GM19328 (cell line): ENCODE measurements at regions not wholly inside any gene's neighbourhood (a gene's known extent, or its start where the extent isn't known, plus 50 kb on each side); places are given as distances from the start of the nearest gene placed in this dataset.
"Not testable (repeated sequence)": the region's sequence is repeated elsewhere in the genome, so short reads cannot be mapped to it uniquely, and the experiment has no call there.

Experiments used
- ATAC-seq: cut with Tn5 transposase; IDR thresholded peaks from one replicate; pipeline ENCODE4 v1.9.1; 2021; ENCODE audit warnings: mild to moderate bottlenecking, moderate library complexity; ENCODE audit not compliant: unreplicated experiment

- ATAC-seq = no peak
Observed at GRCh38 chr6:115131709-115132490, 789.1 kb upstream of the HS3ST5 start.

GRCh38 chr6:115121513-115121912 lies 778.7 kb upstream of the HS3ST5 start:
- ATAC-seq = not testable (repeated sequence)

- no peak for ATAC-seq
Observed at GRCh38 chr6:115120391-115120790, 777.6 kb upstream of the HS3ST5 start.

DNA sequence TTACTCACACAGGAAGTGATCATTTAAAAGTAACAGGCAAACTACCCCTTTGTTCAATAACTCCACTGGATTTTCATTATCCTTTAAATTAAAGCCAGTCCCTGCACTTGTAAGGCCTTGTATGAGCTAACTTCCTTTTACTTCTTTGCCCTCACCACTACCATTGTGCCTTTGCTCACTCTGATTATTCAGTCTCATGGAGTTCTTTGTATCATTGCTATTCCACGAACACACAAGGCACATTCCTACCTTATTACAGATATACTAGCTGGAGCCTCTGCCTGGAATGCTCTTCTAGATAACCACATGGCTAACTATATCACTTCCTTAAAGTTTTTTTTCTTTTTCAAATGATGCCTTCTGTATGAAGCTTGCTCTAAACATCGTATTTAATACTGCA lies 748.6 kb upstream of the HS3ST5 start:
- ATAC-seq = no peak

DNA sequence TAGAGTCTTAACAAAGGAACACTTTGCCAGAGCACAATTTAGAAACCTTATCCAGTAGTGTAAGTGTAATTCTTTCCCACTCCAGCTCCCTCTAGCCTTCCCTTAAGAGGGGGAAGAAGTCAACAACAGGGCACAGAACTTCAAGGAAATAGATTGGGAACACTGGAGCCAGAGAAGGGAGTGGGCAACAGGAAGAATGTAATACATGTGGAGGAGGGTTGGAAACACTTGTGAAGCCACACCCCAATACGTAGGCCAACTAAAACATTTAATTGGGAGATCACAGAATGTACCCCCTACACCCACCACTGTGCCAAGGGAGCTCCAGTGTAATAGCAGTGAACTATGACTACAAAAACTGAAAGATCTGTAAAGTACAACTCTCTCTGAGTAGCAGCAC lies 735.7 kb upstream of the HS3ST5 start:
- ATAC-seq = no peak

DNA sequence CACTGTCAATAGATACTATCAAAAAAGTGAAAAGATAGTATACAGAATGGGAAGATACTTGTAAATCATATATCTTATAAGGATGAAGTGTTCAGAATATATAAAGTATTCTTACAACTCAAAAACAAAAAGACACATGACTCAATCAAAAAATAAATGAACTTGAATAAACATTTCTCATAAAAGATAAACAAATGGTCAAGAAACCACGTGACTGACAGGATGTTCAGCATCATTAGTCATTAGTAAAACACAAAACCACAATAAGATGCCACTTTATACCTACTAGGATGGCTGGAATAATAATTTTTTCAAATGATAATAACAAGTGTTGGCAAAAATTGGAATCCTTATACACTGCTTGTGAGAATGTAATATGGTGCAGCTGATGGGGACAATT lies 729.1 kb upstream of the HS3ST5 start:
- ATAC-seq = no peak

- ATAC-seq = no peak
Observed at GRCh38 chr6:115067690-115068447, 725.0 kb upstream of the HS3ST5 start.

DNA sequence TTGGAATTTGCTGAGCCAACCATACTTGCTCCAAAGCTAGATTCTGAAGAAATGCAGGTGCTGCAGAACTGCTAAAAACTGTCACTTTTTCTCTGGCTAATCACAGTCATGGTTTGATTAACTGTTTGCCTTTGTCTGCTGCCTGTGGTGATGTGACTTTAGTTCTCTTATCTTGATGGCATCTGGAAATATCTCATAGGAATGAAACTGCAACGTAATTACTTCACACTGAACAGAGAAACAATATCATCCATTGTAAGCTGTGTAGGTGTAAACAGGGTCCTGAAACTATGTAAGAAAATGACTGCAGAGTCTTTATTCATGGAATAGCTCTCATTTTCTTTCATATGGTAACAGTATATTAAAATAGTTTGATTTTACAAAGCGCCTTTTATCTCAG lies 721.9 kb upstream of the HS3ST5 start:
- ATAC-seq = no peak

GRCh38 chr6:115060581-115060980 lies 717.8 kb upstream of the HS3ST5 start:
- ATAC-seq = no peak

- ATAC-seq = no peak
Observed at GRCh38 chr6:115058414-115059211, 715.8 kb upstream of the HS3ST5 start.

DNA sequence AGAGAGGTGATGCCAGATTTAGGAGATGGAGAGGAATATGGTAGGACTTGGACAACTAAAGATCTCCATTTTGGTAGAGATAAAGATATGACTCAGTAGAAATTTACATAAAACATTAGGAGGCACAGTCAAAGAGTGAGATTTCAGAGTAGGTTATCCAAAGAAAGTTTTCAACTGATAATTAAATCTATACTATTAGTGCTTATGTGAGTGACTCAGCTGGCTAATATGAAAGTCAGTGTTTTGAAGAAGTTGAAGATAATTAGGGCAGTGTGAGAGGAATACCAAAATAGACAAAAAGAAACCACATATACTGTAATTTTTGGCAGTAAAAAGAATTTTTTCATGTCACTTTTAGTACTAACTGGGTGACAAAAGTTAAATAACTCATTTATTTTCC lies 712.8 kb upstream of the HS3ST5 start:
- no peak for ATAC-seq

- ATAC-seq = not testable (repeated sequence)
Observed at GRCh38 chr6:115054242-115054641, 711.4 kb upstream of the HS3ST5 start.

GRCh38 chr6:115053169-115053860 lies 710.5 kb upstream of the HS3ST5 start:
- no peak for ATAC-seq

DNA sequence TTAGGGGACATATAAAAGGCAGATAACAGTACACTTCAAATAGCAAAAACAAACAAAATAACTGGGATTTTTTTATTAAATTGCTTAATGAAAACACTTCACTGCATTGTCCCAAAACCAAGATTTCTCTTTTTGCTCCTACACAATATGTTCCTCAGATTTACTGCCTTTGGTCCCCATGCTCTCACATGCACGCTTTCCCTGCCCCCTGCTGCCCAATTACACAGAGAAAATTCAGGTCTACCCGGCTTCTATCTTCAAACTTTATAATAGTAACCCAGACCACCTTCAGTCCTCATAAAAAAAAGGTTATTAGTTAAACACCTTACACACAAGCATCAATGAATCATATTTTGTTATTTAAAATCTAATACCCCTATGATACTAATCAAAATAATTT lies 673.8 kb upstream of the HS3ST5 start:
- ATAC-seq = no peak

DNA sequence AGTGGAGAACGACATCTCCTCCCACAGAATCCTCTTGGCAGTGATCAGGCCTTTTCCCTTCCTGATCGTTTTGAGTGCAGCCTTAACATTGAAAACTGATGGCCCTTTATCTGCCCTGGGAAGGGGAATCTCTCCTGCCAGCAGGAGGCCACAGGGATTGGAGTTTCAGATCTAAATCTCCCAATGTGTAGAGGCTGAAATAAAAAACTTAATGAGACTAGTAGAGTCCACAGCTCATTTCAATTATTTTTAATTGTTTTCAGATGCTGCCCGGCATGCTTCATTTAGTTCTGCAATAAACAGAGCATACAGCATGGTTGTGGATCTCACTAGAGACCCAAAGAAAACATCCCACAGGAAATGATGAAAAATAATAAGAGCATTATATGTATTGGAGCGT lies 662.2 kb upstream of the HS3ST5 start:
- no peak for ATAC-seq

GRCh38 chr6:115004204-115004603 lies 661.4 kb upstream of the HS3ST5 start:
- no peak for ATAC-seq

DNA sequence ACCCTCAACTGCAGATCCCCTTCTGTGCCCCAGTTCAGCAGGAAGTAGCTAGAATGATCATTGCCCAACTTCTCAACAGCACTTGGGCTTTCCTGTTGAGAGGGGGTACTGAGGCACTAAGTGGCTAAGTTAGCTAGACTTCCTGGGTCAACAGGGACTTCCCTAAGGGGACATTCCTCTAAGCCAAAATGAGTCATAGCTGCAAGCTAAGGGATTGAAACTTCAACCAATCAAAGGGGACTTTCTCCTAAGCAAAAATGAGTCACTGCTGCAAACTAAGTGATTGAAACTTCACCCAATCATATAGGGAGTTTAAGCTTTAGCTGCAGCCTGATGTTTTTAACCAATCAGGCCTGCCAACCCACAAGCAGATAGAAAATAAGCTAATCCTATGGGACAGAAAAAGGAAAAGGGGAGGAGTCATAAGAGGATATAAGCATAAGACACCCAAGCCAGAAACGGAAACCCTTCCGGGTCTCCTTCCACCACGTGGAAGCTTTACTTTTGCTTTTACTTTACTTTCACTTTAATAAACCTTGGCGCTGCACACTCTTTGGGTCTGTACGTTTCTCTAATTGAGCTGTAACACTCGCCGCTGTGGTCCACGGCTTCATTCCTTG lies 659.0 kb upstream of the HS3ST5 start:
- ATAC-seq = peak; percentile 42

DNA sequence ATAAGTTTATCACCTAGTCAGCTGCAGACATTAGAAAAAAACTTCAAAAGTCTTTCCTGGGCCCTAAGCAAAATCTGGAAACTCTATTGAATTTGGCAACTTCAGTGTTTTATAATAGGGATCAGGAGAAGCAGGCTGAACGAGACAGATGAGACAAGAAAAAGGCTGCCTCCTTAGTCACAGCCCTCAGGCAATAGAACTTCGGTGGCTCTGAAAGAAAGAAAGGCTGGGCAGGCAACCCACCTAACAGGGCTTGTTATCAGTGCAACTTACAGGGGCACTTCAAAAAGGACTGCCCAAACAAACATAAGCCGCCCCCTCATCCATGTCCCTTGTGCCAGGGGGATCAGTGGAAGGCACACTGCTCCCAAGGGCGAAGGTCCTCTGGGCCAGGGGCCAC lies 657.9 kb upstream of the HS3ST5 start:
- no peak for ATAC-seq

DNA sequence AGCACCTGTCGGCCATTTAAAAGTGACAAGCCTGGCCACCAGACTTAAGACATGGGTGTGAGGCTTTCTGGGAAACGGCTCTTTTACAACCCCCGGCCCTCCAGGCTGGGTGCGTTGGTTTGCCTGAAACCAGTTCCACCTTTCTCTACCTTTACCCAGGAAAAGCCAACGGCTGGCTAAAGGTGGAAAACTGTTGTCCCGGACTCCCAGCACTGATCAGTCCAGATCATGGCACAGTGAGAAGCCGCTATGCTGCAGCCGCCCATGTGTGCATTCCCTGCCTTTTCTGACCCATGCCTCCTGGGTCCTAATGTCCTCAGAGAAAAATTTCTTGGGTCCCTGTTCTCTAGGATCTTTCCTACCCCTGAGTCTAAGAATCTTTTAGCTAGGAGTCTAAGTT lies 655.7 kb upstream of the HS3ST5 start:
- no peak for ATAC-seq

DNA sequence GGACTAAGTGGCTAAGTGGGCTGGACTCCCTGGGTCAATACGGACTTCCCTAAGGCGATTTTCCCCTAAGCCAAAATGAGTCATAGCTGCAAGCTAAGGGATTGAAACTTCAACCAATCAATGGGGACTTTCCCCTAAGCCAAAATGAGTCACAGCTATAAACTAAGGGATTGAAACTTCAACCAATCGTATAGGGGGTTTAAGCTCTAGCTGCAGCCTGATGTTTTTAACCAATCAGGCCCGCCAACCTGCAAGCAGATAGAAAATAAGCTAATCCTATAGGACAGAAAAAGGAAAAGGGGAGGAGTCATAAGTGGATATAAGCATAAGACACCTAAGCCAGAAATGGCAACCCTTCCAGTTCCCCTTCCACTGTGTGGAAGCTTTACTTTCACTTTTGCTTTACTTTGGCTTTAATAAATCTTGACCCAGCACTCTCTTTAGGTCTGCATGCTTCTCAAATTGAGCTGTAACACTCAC lies 655.0 kb upstream of the HS3ST5 start:
- peak; percentile 62 for ATAC-seq
